Vagina (tissue), 2 donors: ENCODE measurements at regions not wholly inside any gene's neighbourhood (a gene's known extent, or its start where the extent isn't known, plus 50 kb on each side); places are given as distances from the start of the nearest gene placed in this dataset.

Experiments
- DNase-seq, 2 donors: peaks; one replicate each; pipeline ENCODE4 v3.0.0-alpha.2; 2017; ENCODE audit errors: extremely low spot score in 2 of 2
- H3K27ac ChIP-seq: fragments of 200-600 bp; sonication (generic); one replicate; pipeline ENCODE4 v1.5.1; 2019
- H3K27me3 ChIP-seq: fragments of 200-600 bp; sonication (generic); one replicate; pipeline ENCODE4 v1.5.1; 2019
- H3K36me3 ChIP-seq, 2 donors: fragments of 200-600 bp; sonication (generic); one replicate each; pipeline ENCODE4 v1.5.1; 2017 to 2019
- H3K4me1 ChIP-seq: fragments of 200-600 bp; sonication (generic); one replicate; pipeline ENCODE4 v1.5.1; 2019
- H3K4me3 ChIP-seq, 2 donors: fragments of 200-600 bp; sonication (generic); 1 replicate in 1 of 2; 2 replicates in 1 of 2; pipeline ENCODE4 v1.5.1; 2016 to 2019
- H3K9me3 ChIP-seq: fragments of 200-600 bp; sonication (generic); one replicate; pipeline ENCODE4 v1.5.1; 2019
- POLR2A ChIP-seq, 2 donors: fragments of 450-650 bp; IDR thresholded peaks; one replicate each; pipeline ENCODE4 v1.6.1; 2017; ENCODE audit warnings: antibody characterized with exemption in 2 of 2, mild to moderate bottlenecking in 2 of 2, moderate library complexity in 2 of 2
- POLR2AphosphoS5 ChIP-seq, 2 donors: sonication (generic); formaldehyde crosslinking; IDR thresholded peaks; one replicate each; pipeline ENCODE4 v1.9.0; 2017; ENCODE audit warnings: antibody characterized with exemption in 2 of 2, mild to moderate bottlenecking in 2 of 2, low read depth in 1 of 2; ENCODE audit not compliant: insufficient read depth in 1 of 2
- intact Hi-C: fragments of 100-400 bp; cut with DNase I; formaldehyde crosslinking; loops from one replicate; pipeline ENCODE4 v1.15.1; 2023
- TF ChIP-seq, protein P1 (sequence below), 3 experiments: fragments of 450-650 bp in 2 of 3; fragments of 200-600 bp in 1 of 3; sonication (generic) in 1 of 3; IDR thresholded peaks; one replicate each; pipeline ENCODE4 v1.5.1; 2017 to 2019; ENCODE audit warnings: antibody characterized with exemption in 3 of 3, mild to moderate bottlenecking in 2 of 3, moderate library complexity in 2 of 3

DNA sequence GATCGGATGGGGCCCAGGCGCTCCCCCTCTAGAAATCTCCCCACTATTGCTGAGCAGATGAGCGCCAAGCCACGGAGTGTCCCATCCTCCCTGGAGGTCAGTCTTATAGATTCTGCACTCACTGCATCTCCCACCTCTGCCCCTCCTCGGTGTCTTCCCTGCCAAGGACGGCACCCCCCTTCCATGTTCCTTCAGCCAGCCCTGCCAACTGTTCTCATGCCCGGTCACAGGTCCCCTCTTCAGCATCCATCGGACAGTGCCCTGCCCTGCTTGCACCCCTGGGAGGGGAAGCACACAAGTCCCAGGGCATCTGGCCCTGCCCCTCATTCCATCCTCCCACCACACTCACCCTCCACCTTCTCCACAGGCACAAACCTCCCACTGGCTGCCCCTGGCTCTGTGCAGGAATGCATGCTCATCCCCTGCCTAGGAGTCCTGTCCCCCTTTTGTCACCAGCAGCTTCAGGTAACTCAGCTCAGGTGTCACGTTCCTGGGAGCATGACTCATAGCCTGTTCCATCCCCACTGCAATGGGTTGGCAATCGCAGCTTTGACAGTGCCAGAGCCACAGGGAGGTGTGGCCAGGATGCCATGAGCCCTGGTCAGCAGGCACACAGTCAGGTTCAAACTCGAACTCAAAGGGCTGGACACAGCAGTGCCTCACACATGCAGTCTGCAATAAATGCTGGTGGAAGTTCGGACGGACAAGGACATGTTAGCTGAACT lies 234.7 kb upstream of the TCERG1L start:
- H3K4me3 ChIP-seq, result no peak overlapping the region
- DNase-seq, result peak in 1 of 2 donors; percentile 80
- intact Hi-C loops, result no loop called here
- H3K27ac ChIP-seq, result no peak overlapping the region
- no peaks in the 10 kb centered on the region for H3K9me3 ChIP-seq
- no peak for TF ChIP-seq POLR2A (IDR thresholded peaks at IDR 0.05)
- TF ChIP-seq POLR2AphosphoS5 (IDR thresholded peaks at IDR 0.05; ENCODE audit: insufficient read depth in 1 of 2, low read depth in 1 of 2), result no peak
- TF ChIP-seq, protein P1, sequence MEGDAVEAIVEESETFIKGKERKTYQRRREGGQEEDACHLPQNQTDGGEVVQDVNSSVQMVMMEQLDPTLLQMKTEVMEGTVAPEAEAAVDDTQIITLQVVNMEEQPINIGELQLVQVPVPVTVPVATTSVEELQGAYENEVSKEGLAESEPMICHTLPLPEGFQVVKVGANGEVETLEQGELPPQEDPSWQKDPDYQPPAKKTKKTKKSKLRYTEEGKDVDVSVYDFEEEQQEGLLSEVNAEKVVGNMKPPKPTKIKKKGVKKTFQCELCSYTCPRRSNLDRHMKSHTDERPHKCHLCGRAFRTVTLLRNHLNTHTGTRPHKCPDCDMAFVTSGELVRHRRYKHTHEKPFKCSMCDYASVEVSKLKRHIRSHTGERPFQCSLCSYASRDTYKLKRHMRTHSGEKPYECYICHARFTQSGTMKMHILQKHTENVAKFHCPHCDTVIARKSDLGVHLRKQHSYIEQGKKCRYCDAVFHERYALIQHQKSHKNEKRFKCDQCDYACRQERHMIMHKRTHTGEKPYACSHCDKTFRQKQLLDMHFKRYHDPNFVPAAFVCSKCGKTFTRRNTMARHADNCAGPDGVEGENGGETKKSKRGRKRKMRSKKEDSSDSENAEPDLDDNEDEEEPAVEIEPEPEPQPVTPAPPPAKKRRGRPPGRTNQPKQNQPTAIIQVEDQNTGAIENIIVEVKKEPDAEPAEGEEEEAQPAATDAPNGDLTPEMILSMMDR (IDR thresholded peaks at IDR 0.05), result no peak
- no peaks in the 10 kb centered on the region for H3K36me3 ChIP-seq
- no peaks in the 10 kb centered on the region for H3K27me3 ChIP-seq
- H3K4me1 ChIP-seq, result no peaks in the 10 kb centered on the region

DNA sequence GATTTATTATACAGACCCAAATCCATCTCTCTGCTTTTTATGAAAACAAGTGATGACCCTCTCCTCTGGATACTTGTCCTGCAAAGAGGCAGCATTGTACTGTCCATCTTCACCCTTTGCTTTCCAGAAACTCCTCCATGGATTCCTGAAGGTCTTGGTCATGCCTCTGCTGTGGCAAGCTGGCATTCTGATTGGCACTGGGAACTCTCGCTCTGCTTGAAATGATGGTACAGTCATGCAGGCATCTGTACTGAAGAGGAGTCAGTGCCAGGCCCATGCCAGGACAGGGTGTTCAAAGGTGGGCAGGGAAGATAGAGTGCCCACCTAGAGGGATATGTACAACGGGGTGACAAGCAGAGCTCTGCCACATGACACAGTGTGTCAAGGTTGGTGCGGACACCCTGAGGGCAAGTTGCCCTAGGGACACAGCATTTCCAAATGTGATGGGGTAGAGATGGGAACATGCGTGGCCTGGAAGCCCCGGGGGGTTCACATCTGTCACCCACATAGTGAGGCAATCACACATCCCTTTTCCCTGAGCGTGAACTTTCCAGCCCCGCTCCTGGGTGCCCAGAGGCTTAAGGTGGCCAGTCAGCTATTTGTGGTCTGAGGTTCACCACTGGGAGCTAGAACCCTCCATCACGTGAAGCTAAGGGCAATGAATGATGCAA lies 235.7 kb upstream of the TCERG1L start:
- intact Hi-C loops, result no loop called here
- no peak overlapping the region for H3K27ac ChIP-seq
- no peak overlapping the region for H3K4me3 ChIP-seq
- no peaks in the 10 kb centered on the region for H3K36me3 ChIP-seq
- no peaks in the 10 kb centered on the region for H3K9me3 ChIP-seq
- DNase-seq, result peak in 1 of 2 donors; percentile 62
- H3K27me3 ChIP-seq, result no peaks in the 10 kb centered on the region
- H3K4me1 ChIP-seq, result no peaks in the 10 kb centered on the region
- TF ChIP-seq, protein P1 (IDR thresholded peaks at IDR 0.05), result no peak
- TF ChIP-seq POLR2A (IDR thresholded peaks at IDR 0.05) (no peak), POLR2AphosphoS5 (IDR thresholded peaks at IDR 0.05; ENCODE audit: insufficient read depth in 1 of 2, low read depth in 1 of 2) (no peak)

DNA sequence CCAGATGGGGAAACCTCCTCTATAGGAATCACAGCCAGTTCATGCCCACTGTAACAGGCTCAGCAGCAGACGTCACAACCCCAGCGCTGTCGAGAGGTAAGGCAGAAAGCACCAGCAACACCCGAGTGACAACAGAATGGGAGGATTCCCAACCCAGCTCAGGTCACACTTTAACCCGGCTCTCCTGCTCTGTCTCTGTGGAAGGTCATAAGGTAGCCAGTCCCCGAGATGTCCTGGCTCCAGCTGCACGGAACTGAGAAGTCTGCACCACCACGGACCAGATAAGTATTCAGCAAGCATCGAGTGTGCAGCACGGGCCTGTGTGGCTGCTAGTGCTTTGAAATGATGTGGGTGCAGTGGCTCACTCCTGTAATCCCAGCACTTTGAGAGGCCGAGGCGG lies 236.7 kb upstream of the TCERG1L start:
- peak in 1 of 2 donors; percentile 62 for DNase-seq
- no peaks in the 10 kb centered on the region for H3K9me3 ChIP-seq
- no peak overlapping the region for H3K27ac ChIP-seq
- H3K27me3 ChIP-seq, result no peaks in the 10 kb centered on the region
- H3K36me3 ChIP-seq, result no peaks in the 10 kb centered on the region
- no peaks in the 10 kb centered on the region for H3K4me1 ChIP-seq
- intact Hi-C loops, result no loop called here
- no peak overlapping the region for H3K4me3 ChIP-seq
- no peak for TF ChIP-seq POLR2A (IDR thresholded peaks at IDR 0.05)
- no peak for TF ChIP-seq POLR2AphosphoS5 (IDR thresholded peaks at IDR 0.05; ENCODE audit: insufficient read depth in 1 of 2, low read depth in 1 of 2)
- TF ChIP-seq, protein P1 (IDR thresholded peaks at IDR 0.05), result no peak

DNA sequence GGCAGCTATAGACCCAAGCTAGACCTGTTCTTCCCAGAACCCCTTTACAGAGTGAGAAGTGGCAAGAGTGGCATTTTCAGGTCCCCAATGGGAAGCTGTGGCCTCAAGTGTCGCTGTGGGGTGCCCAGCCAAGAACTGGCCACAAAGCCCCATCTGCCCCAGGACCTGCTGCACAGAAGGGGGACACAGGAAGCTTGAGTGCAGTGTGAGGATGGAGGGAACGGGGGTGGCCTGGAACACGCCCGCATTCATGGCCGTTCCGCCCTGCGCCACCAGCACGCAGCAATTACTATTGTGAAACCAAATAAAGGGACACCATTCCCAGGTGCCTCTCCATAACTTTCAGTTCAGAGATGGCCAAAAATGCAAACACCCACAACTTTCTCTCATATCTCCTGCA lies 237.6 kb upstream of the TCERG1L start:
- peak; percentile 19 to 37 for DNase-seq
- H3K9me3 ChIP-seq, result no peaks in the 10 kb centered on the region
- TF ChIP-seq, protein P1 (IDR thresholded peaks at IDR 0.05), result no peak

DNA sequence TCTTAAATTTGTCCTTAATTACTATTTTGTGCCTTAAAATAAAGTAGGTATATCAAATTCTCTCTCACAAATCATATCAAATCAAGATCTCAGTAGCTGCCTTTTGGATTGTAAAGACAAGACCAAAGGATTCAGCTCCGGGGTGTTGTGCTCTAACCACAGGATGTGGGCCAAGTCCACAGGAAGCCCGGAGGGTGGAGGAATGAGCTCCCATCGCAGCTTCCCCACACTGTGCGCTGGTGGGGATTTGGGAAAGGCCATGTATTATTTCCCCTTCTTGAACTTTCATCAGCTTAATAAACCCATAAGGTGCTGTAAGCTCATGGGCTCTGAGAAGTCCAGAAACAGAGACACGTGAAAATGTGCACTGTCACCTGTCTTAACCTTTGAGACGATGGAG lies 241.6 kb upstream of the TCERG1L start:
- Histone ChIP-seq H3K9me3 (no peaks in the 10 kb centered on the region), H3K27ac (no peak overlapping the region), H3K36me3 (no peaks in the 10 kb centered on the region), H3K4me3 (no peak overlapping the region), H3K27me3 (no peaks in the 10 kb centered on the region), H3K4me1 (no peaks in the 10 kb centered on the region)
- peak; percentile 34 to 65 for DNase-seq
- no peak for TF ChIP-seq POLR2AphosphoS5 (IDR thresholded peaks at IDR 0.05; ENCODE audit: insufficient read depth in 1 of 2, low read depth in 1 of 2)
- TF ChIP-seq, protein P1 (IDR thresholded peaks at IDR 0.05), result no peak
- TF ChIP-seq POLR2A (IDR thresholded peaks at IDR 0.05), result no peak
- intact Hi-C loops, result no loop called here

More for the DNA sequence above, 237.6 kb upstream of the TCERG1L start:
- Histone ChIP-seq H3K27me3 (no peaks in the 10 kb centered on the region), H3K36me3 (no peaks in the 10 kb centered on the region), H3K27ac (no peak overlapping the region), H3K4me3 (no peak overlapping the region), H3K4me1 (no peaks in the 10 kb centered on the region)
- intact Hi-C loops, result no loop called here
